SH-SY5Y (cell line): ENCODE measurements at regions not wholly inside any gene's neighbourhood (a gene's known extent, or its start where the extent isn't known, plus 50 kb on each side); places are given as distances from the start of the nearest gene placed in this dataset.

Experiments used
- GATA2 ChIP-seq: IDR thresholded peaks from 2 replicates; pipeline ENCODE4 v1.6.1; 2011; ENCODE audit warnings: mild to moderate bottlenecking, low read depth, low read length
- GATA3 ChIP-seq: IDR thresholded peaks from 2 replicates; pipeline ENCODE4 v1.6.1; 2011; ENCODE audit warnings: low read depth, mild to moderate bottlenecking, low read length, moderate library complexity

DNA sequence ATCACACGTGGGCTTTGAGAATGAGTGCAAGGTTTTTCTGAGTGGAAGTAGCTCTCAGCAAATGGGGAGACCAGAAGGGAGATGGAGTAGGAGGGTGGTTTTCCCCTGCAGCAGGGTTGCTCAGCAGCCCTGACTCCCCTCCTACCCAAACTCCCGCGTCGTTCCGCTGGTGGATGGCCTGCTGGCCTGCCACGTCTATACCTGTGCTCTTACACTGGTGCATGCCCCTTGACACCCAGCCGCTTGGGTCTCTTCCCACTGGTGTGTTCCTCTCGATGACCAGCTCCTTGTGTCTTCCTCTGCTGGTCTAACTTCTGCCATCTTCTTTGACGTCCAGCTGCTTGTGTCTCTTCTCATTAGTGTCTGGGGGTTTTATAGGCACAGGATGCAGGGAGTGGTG lies 1797.9 kb downstream of the NCAM2 start:
- TF ChIP-seq GATA3 (no peak), GATA2 (no peak)
